ENCODE measurements at regions not wholly inside any gene's neighbourhood (a gene's known extent, or its start where the extent isn't known, plus 50 kb on each side); places are given as distances from the start of the nearest gene placed in this dataset.
A peak's percentile ranks its signal among the peaks of the same experiment; 100 is the strongest.

- peak; percentile 37 to 72 for DNase-seq (ENCODE audit: low spot score in 2 of 2, unreplicated experiment in 2 of 2)
- no peak overlapping the region for H3K4me3 Mint-ChIP-seq
- H3K36me3 Mint-ChIP-seq = no peaks in the 10 kb centered on the region
These were observed 187.1 kb upstream of the DNAJC19 start for GRCh38 chr3:181176601-181177000.

GRCh38 chr3:181174676-181175233 is 185.2 kb upstream of the DNAJC19 start:
- H3K36me3 Mint-ChIP-seq = no peaks in the 10 kb centered on the region
- no peak overlapping the region for H3K27ac Mint-ChIP-seq
- no peaks in the 10 kb centered on the region for H3K4me1 Mint-ChIP-seq
- H3K9me3 Mint-ChIP-seq = no peaks in the 10 kb centered on the region
- peaks cover 20% of the 10 kb centered on the region for H3K27me3 Mint-ChIP-seq (ENCODE audit: low read depth)
- no peak overlapping the region for H3K4me3 Mint-ChIP-seq
- no peak for TF ChIP-seq CTCF (IDR thresholded peaks at IDR 0.05; ENCODE audit: unreplicated experiment)
- no peak for DNase-seq (ENCODE audit: low spot score in 2 of 2, unreplicated experiment in 2 of 2)

More at GRCh38 chr3:181176601-181177000, 187.1 kb upstream of the DNAJC19 start:
- Mint-ChIP-seq H3K4me1 (no peaks in the 10 kb centered on the region), H3K27me3 (ENCODE audit: low read depth) (peaks cover 19% of the 10 kb centered on the region), H3K9me3 (no peaks in the 10 kb centered on the region), H3K27ac (no peak overlapping the region)
- peak; percentile 49 for TF ChIP-seq CTCF (IDR thresholded peaks at IDR 0.05; ENCODE audit: unreplicated experiment)

GRCh38 chr3:181174022-181174421 is 184.5 kb upstream of the DNAJC19 start:
- Mint-ChIP-seq H3K9me3 (no peaks in the 10 kb centered on the region), H3K4me3 (no peak overlapping the region), H3K27me3 (ENCODE audit: low read depth) (peaks cover 13% of the 10 kb centered on the region), H3K36me3 (no peaks in the 10 kb centered on the region), H3K4me1 (no peaks in the 10 kb centered on the region), H3K27ac (no peak overlapping the region)
- no peak for TF ChIP-seq CTCF (IDR thresholded peaks at IDR 0.05; ENCODE audit: unreplicated experiment)
- DNase-seq (ENCODE audit: low spot score in 2 of 2, unreplicated experiment in 2 of 2) = no peak

GRCh38 chr3:181173227-181173626 is 183.7 kb upstream of the DNAJC19 start:
- Mint-ChIP-seq H3K27ac (no peak overlapping the region), H3K4me1 (no peaks in the 10 kb centered on the region), H3K4me3 (no peak overlapping the region), H3K9me3 (no peaks in the 10 kb centered on the region), H3K27me3 (ENCODE audit: low read depth) (peaks cover 11% of the 10 kb centered on the region), H3K36me3 (no peaks in the 10 kb centered on the region)
- DNase-seq (ENCODE audit: low spot score in 2 of 2, unreplicated experiment in 2 of 2) = no peak
- TF ChIP-seq CTCF (IDR thresholded peaks at IDR 0.05; ENCODE audit: unreplicated experiment) = no peak

- no peak overlapping the region for H3K27ac Mint-ChIP-seq
- H3K4me3 Mint-ChIP-seq = no peak overlapping the region
- TF ChIP-seq CTCF (IDR thresholded peaks at IDR 0.05; ENCODE audit: unreplicated experiment) = no peak
- H3K27me3 Mint-ChIP-seq (ENCODE audit: low read depth) = no peaks in the 10 kb centered on the region
- H3K4me1 Mint-ChIP-seq = no peaks in the 10 kb centered on the region
- DNase-seq (ENCODE audit: low spot score in 2 of 2, unreplicated experiment in 2 of 2) = no peak
- peaks cover 5% of the 10 kb centered on the region for H3K9me3 Mint-ChIP-seq
- H3K36me3 Mint-ChIP-seq = no peaks in the 10 kb centered on the region
These were observed 145.3 kb upstream of the DNAJC19 start for GRCh38 chr3:181134873-181135272.

- Mint-ChIP-seq H3K36me3 (no peaks in the 10 kb centered on the region), H3K27ac (no peak overlapping the region), H3K27me3 (ENCODE audit: low read depth) (no peaks in the 10 kb centered on the region), H3K9me3 (peaks cover 7% of the 10 kb centered on the region), H3K4me3 (no peak overlapping the region), H3K4me1 (no peaks in the 10 kb centered on the region)
- TF ChIP-seq CTCF (IDR thresholded peaks at IDR 0.05; ENCODE audit: unreplicated experiment) = no peak
- DNase-seq (ENCODE audit: low spot score in 2 of 2, unreplicated experiment in 2 of 2) = no peak
These were observed 144.3 kb upstream of the DNAJC19 start for GRCh38 chr3:181133832-181134231.
